ENCODE measurements at regions not wholly inside any gene's neighbourhood (a gene's known extent, or its start where the extent isn't known, plus 50 kb on each side); places are given as distances from the start of the nearest gene placed in this dataset.

- TF ChIP-seq JUND (IDR thresholded peaks at IDR 0.05; ENCODE audit: low read depth): no peak
- peak in 1 of 2 experiments; percentile 51 for DNase-seq (ENCODE audit: low read depth in 1 of 2, low spot score in 1 of 2)
- in situ Hi-C loops (cut with HindIII; ENCODE audit: low pct_unique_long_range_greater_than_20kb, low sequenced_read_pairs): no loop called here
Measured at GRCh38 chr12:93243689-93244513, 133.8 kb upstream of the NUDT4 start.

DNA sequence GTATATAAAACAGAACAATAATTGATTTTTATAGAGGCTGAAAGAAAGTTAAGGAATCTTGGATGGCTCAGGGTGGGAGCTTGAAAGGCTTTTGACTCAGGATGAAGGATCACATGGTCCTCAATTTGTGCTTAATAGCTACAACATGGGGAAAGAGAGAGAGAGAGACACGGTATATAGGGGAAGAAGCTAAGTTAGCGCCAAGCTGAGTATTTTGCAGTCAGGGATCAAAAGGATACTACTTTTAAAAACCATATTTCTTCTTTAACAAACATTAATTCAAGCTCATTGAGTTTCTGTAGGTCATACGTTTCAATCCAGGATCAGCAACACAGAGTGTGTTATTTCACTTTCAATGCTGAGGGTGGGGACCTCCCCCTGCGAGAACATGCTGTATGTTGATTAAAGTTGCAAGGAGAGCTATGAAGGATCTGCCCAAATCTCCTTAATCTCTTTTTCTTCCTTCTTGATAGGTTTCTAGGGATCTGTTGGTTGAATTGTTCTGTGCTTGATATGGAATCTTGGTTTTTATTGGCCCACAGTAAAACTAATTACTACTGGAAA is 133.1 kb upstream of the NUDT4 start:
- no peak for DNase-seq (ENCODE audit: low read depth in 1 of 2, low spot score in 1 of 2)
- in situ Hi-C loops (cut with HindIII; ENCODE audit: low pct_unique_long_range_greater_than_20kb, low sequenced_read_pairs): no loop called here
- TF ChIP-seq JUND (IDR thresholded peaks at IDR 0.05; ENCODE audit: low read depth): no peak

DNA sequence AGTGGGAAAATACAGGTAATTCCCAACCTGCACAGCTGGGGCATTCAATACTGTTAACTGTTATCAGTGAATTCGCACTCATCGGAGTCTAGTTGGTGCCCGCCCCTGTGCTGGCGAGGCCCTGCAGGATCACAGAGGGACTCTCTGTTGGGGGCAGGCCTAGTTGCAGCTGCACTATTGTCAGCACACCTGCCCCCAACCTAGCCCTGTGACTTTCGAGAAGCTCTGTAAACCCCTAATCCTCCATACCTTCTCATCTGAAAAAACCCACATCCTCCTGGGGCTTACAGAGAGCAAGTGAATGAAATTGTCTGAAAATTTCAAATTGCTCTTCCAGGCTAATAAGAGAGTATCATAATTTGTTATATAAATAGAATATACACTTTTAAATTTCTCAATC is 132.2 kb upstream of the NUDT4 start:
- in situ Hi-C loops (cut with HindIII; ENCODE audit: low pct_unique_long_range_greater_than_20kb, low sequenced_read_pairs): no loop called here
- DNase-seq (ENCODE audit: low read depth in 1 of 2, low spot score in 1 of 2): no peak
- TF ChIP-seq JUND (IDR thresholded peaks at IDR 0.05; ENCODE audit: low read depth): no peak

DNA sequence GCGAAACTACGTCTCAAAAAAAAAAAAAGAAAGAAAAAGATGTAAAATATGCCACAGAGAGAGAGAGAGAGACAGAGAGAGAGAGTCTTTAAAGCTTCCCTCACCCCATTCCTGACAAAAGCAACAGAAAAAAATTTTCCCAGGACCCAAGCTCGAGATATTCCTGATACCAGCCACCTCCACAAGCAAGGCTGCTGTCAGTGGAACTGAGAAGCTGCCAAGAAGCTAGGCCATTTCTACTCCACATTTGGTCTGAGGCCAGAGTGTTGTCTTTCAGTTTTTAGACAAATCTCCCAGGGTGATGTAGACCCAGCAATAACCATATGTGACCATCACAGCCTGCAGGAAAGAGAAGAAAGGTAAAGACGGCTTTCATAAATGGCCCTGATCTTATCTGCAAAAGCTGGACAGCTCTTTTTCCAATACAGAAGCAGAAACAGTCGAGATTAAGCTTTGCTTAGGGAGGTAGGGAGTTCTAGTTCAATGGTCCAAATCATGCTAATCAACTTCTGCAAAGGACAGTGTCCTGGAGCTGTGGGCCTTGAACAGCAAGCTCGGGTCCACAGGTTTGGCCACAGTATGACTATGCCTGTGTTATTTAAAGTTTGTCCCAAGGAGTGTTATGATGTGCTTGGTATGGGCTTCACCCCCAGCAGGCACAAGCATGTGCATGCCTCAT is 130.3 kb upstream of the NUDT4 start:
- TF ChIP-seq JUND (IDR thresholded peaks at IDR 0.05; ENCODE audit: low read depth): no peak
- DNase-seq (ENCODE audit: low read depth in 1 of 2, low spot score in 1 of 2): peak in 1 of 2 experiments; percentile 37

GRCh38 chr12:93252221-93252620 is 125.5 kb upstream of the NUDT4 start:
- no peak for TF ChIP-seq JUND (IDR thresholded peaks at IDR 0.05; ENCODE audit: low read depth)
- in situ Hi-C loops (cut with HindIII; ENCODE audit: low pct_unique_long_range_greater_than_20kb, low sequenced_read_pairs): no loop called here
- DNase-seq (ENCODE audit: low read depth in 1 of 2, low spot score in 1 of 2): no peak

More for the DNA sequence above, 130.3 kb upstream of the NUDT4 start:
- in situ Hi-C loops (cut with HindIII; ENCODE audit: low pct_unique_long_range_greater_than_20kb, low sequenced_read_pairs): no loop called here

DNA sequence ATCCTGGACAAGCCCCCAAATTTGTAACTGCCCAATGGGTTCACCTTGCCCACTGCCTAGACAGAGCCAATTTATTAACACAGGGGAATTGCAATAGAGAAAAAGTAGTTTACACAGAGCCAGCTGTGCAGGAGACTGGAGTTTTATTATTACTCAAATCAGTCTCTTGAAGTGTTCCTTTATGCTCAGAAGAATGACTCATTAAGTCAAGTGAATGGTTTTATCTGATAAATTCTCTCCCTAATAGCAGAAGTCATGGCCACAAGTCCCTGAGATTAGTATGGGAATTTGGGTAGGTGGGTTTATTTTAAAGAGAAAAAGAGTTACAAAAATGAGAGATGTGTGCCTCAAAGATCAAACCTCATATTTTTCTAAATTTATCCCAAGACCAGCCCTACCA is 122.8 kb upstream of the NUDT4 start:
- no peak for TF ChIP-seq JUND (IDR thresholded peaks at IDR 0.05; ENCODE audit: low read depth)
- no peak for DNase-seq (ENCODE audit: low read depth in 1 of 2, low spot score in 1 of 2)
- in situ Hi-C loops (cut with HindIII; ENCODE audit: low pct_unique_long_range_greater_than_20kb, low sequenced_read_pairs): no loop called here

DNA sequence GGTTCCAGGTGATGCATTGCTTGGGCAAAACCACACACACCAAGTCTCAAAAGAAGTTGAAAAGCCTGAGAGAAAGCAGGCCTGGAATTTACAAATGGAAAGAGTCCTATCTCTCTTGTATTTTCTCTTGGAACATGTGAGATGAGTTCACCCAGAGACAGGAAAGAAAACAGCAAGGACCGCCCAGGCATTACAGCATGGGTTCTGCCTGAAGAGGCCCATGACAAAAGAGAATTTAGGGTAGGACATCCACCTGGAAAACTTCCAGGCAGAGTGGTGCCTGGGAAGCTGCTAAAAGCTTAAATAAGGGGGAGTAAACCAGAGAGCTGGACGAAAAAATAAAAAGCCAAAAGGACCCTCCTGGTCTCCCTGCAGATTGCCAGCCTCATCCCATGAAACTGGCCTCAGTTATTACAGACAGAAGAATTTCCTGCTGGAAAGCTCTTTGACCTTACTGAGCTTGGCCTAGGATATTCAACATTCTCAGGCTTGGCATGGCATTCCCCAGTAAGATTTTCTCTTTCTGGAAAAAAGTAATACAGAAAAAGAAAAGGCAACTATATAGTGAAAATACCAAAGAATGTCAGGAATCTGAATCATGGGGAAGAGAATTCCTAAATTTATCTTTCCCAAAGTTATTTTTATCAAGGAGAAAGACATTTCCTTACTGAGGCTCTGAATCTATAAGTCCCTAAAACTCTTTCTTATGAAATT is 121.3 kb upstream of the NUDT4 start:
- no peak for TF ChIP-seq JUND (IDR thresholded peaks at IDR 0.05; ENCODE audit: low read depth)
- no peak for DNase-seq (ENCODE audit: low read depth in 1 of 2, low spot score in 1 of 2)
- in situ Hi-C loops (cut with HindIII; ENCODE audit: low pct_unique_long_range_greater_than_20kb, low sequenced_read_pairs): no loop called here

- TF ChIP-seq JUND (IDR thresholded peaks at IDR 0.05; ENCODE audit: low read depth): no peak
- in situ Hi-C loops (cut with HindIII; ENCODE audit: low pct_unique_long_range_greater_than_20kb, low sequenced_read_pairs): no loop called here
- no peak for DNase-seq (ENCODE audit: low read depth in 1 of 2, low spot score in 1 of 2)
Measured at GRCh38 chr12:93261505-93262094, 116.1 kb upstream of the NUDT4 start.

DNA sequence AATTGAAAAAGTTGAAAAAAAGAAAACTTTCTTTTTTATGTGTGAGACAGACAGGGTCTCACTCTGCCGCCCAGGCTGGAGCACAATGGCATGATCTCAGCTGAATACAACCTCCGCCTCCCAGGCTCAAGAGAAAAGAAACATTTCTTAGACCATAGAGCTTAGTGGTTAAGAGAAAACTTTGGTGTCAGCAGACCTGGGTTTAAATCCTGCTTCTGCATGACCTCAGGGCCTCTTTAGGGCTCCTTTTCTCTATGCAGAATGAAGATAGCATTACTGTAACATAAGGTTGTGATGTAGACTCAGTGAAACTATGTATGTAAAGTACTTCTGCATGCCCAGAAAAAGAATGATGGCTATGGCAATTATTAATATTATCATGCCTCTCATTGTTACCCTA is 104.7 kb upstream of the NUDT4 start:
- DNase-seq (ENCODE audit: low read depth in 1 of 2, low spot score in 1 of 2): no peak
- no peak for TF ChIP-seq JUND (IDR thresholded peaks at IDR 0.05; ENCODE audit: low read depth)
- in situ Hi-C loops (cut with HindIII; ENCODE audit: low pct_unique_long_range_greater_than_20kb, low sequenced_read_pairs): no loop called here

DNA sequence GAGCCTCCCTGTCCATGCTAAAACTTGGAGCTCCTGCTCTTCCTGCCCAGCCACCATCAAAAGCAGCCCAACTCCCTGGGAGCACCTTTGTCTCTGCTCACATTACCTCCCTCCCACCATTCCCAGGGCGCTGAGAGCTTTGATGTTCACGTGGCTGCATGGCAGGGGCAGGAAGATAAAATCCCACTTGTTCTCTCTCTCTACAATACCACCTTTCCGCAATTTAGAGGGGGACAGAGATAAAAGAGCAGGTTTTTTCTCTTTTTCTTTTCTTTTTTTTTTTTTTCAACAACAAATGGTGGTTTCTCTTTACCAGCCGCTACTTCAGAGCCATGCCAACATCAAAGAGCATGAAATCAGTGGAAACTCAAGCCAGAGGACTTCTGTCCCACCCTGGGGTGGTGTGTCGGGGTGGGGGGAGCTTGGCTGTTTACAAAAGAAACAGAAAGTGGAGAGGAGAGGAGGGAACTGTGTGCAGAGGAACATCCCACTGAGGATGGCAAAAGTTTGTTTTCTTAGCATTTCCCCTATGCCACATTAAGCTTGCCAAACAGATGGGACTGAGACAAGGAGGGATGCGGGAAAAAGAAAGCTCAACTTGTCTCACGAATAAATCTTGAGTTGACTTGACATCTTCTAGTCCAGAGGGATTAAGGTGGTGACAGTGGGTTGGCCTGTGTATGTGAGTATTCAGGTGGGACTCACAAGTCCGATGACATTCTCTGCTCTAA is 103.7 kb upstream of the NUDT4 start:
- in situ Hi-C loops (cut with HindIII; ENCODE audit: low pct_unique_long_range_greater_than_20kb, low sequenced_read_pairs): no loop called here
- peak in 1 of 2 experiments; percentile 38 for DNase-seq (ENCODE audit: low read depth in 1 of 2, low spot score in 1 of 2)
- no peak for TF ChIP-seq JUND (IDR thresholded peaks at IDR 0.05; ENCODE audit: low read depth)

- TF ChIP-seq JUND (IDR thresholded peaks at IDR 0.05; ENCODE audit: low read depth): no peak
- in situ Hi-C loops (cut with HindIII; ENCODE audit: low pct_unique_long_range_greater_than_20kb, low sequenced_read_pairs): no loop called here
- DNase-seq (ENCODE audit: low read depth in 1 of 2, low spot score in 1 of 2): no peak
Measured at GRCh38 chr12:93274937-93275336, 102.8 kb upstream of the NUDT4 start.

- in situ Hi-C loops (cut with HindIII; ENCODE audit: low pct_unique_long_range_greater_than_20kb, low sequenced_read_pairs): no loop called here
- no peak for TF ChIP-seq JUND (IDR thresholded peaks at IDR 0.05; ENCODE audit: low read depth)
- DNase-seq (ENCODE audit: low read depth in 1 of 2, low spot score in 1 of 2): no peak
Measured at GRCh38 chr12:93275589-93275988, 102.1 kb upstream of the NUDT4 start.

All from T47D (cell line).